HEK293T (cell line): ENCODE measurements at regions not wholly inside any gene's neighbourhood (a gene's known extent, or its start where the extent isn't known, plus 50 kb on each side); places are given as distances from the start of the nearest gene placed in this dataset.
"Not testable (repeated sequence)": the region's sequence is repeated elsewhere in the genome, so short reads cannot be mapped to it uniquely, and the experiment has no call there.

Experiments used
- CTCF ChIA-PET: fragments of 350-600 bp; formaldehyde crosslinking; extraction: SDS; loops from one replicate; lab custom pipeline; 2021; ENCODE audit warnings: antibody characterized with exemption, inconsistent platforms; lab: Yijun Ruan, JAX
- POLR2A ChIA-PET: fragments of 350-600 bp; formaldehyde crosslinking; extraction: SDS; loops from one replicate; lab custom pipeline; 2020; ENCODE audit warnings: antibody characterized with exemption, inconsistent platforms; lab: Yijun Ruan, JAX
- DNase-seq: peaks from one replicate; pipeline ENCODE4 v3.0.0; 2012; ENCODE audit warnings: mixed read lengths; ENCODE audit errors: extremely low spot score
- ARNT ChIP-seq: fragments of 450-650 bp; IDR thresholded peaks from 2 replicates; pipeline ENCODE4 v1.6.1; 2017; ENCODE audit warnings: mild to moderate bottlenecking
- BHLHE40 ChIP-seq: fragments of 450-650 bp; IDR thresholded peaks from 2 replicates; pipeline ENCODE4 v1.6.1; 2016; ENCODE audit warnings: mild to moderate bottlenecking, moderate library complexity, borderline replicate concordance
- CTBP1 ChIP-seq: fragments of 450-650 bp; IDR thresholded peaks from 2 replicates; pipeline ENCODE4 v1.6.1; 2016; ENCODE audit warnings: borderline replicate concordance
- ELF4 ChIP-seq: fragments of 450-650 bp; IDR thresholded peaks from 2 replicates; pipeline ENCODE4 v1.6.1; 2017; ENCODE audit warnings: antibody characterized with exemption
- FOXA1 ChIP-seq: fragments of 450-650 bp; IDR thresholded peaks from 2 replicates; pipeline ENCODE4 v1.6.1; 2016; ENCODE audit warnings: mild to moderate bottlenecking
- FOXK2 ChIP-seq: fragments of 450-650 bp; IDR thresholded peaks from 2 replicates; pipeline ENCODE4 v1.6.1; 2016; ENCODE audit warnings: mild to moderate bottlenecking
- FOXM1 ChIP-seq: fragments of 450-650 bp; IDR thresholded peaks from 2 replicates; pipeline ENCODE4 v1.6.1; 2017; ENCODE audit warnings: mild to moderate bottlenecking, borderline replicate concordance
- HDGF ChIP-seq: fragments of 450-650 bp; IDR thresholded peaks from 2 replicates; pipeline ENCODE4 v1.6.1; 2017; ENCODE audit warnings: antibody characterized with exemption, borderline replicate concordance
- L3MBTL2 ChIP-seq: fragments of 450-650 bp; conservative IDR thresholded peaks from 2 replicates; pipeline ENCODE4 v1.6.1; 2016; ENCODE audit warnings: mild to moderate bottlenecking
- LEF1 ChIP-seq: fragments of 450-650 bp; IDR thresholded peaks from 2 replicates; pipeline ENCODE4 v1.6.1; 2017; ENCODE audit warnings: mild to moderate bottlenecking, borderline replicate concordance
- NFRKB ChIP-seq: fragments of 450-650 bp; IDR thresholded peaks from 2 replicates; pipeline ENCODE4 v1.6.1; 2016; ENCODE audit warnings: mild to moderate bottlenecking, moderate library complexity
- PKNOX1 ChIP-seq: fragments of 450-650 bp; IDR thresholded peaks from 2 replicates; pipeline ENCODE4 v1.6.1; 2016
- SP1 ChIP-seq: fragments of 450-650 bp; IDR thresholded peaks from 2 replicates; pipeline ENCODE4 v1.6.1; 2017
- SUZ12 ChIP-seq: fragments of 450-650 bp; IDR thresholded peaks from 2 replicates; pipeline ENCODE4 v1.6.1; 2016; ENCODE audit warnings: mild to moderate bottlenecking
- TARDBP ChIP-seq: fragments of 450-650 bp; IDR thresholded peaks from 2 replicates; pipeline ENCODE4 v1.6.1; 2016
- ZNF384 ChIP-seq: fragments of 450-650 bp; IDR thresholded peaks from 2 replicates; pipeline ENCODE4 v1.6.1; 2016

GRCh38 chr3:26293329-26293844 lies 329.2 kb upstream of the LRRC3B start:
- CTCF ChIA-PET = no interaction called here
- POLR2A ChIA-PET = no interaction called here
- TF ChIP-seq ZNF384 (no peak), FOXA1 (no peak), ELF4 (no peak), HDGF (no peak), FOXM1 (no peak), LEF1 (no peak), NFRKB (no peak), TARDBP (no peak)
- DNase-seq = no peak

- POLR2A ChIA-PET = no interaction called here
- DNase-seq = no peak
- CTCF ChIA-PET = no interaction called here
- TF ChIP-seq CTBP1 = no peak
- no peak for TF ChIP-seq NFRKB
- TF ChIP-seq BHLHE40 = no peak
- TF ChIP-seq HDGF = no peak
Observed at GRCh38 chr3:26307192-26307591, 315.4 kb upstream of the LRRC3B start.

GRCh38 chr3:26307787-26308186 lies 314.8 kb upstream of the LRRC3B start:
- DNase-seq = no peak
- TF ChIP-seq BHLHE40 (no peak), TARDBP (no peak), NFRKB (no peak), LEF1 (no peak), HDGF (no peak), SP1 (no peak), FOXM1 (no peak), SUZ12 (no peak), FOXK2 (no peak), ARNT (no peak), L3MBTL2 (no peak), ELF4 (no peak), FOXA1 (no peak), PKNOX1 (no peak), CTBP1 (no peak), ZNF384 (no peak)
- ChIA-PET POLR2A (no interaction called here), CTCF (no interaction called here)

GRCh38 chr3:26308454-26308853 lies 314.1 kb upstream of the LRRC3B start:
- ChIA-PET POLR2A (no interaction called here), CTCF (no interaction called here)

GRCh38 chr3:26309536-26309935 lies 313.0 kb upstream of the LRRC3B start:
- POLR2A ChIA-PET, DNase-seq, CTCF ChIA-PET: not testable (repeated sequence)

More at GRCh38 chr3:26308454-26308853, 314.1 kb upstream of the LRRC3B start:
- DNase-seq = no peak
- TF ChIP-seq ELF4 = no peak
- no peak for TF ChIP-seq FOXA1

GRCh38 chr3:26312816-26313215 lies 309.8 kb upstream of the LRRC3B start:
- no peak for DNase-seq
- POLR2A ChIA-PET = no interaction called here
- TF ChIP-seq HDGF = no peak
- CTCF ChIA-PET = no interaction called here

GRCh38 chr3:26316472-26316871 lies 306.1 kb upstream of the LRRC3B start:
- ChIA-PET CTCF (no interaction called here), POLR2A (no interaction called here)
- TF ChIP-seq PKNOX1 (no peak), SUZ12 (no peak), FOXK2 (no peak), ZNF384 (no peak)
- DNase-seq = no peak

- CTCF ChIA-PET, POLR2A ChIA-PET, DNase-seq: not testable (repeated sequence)
Observed at GRCh38 chr3:26323741-26324140, 298.8 kb upstream of the LRRC3B start.

GRCh38 chr3:26340001-26340400 lies 282.6 kb upstream of the LRRC3B start:
- no peak for DNase-seq
- POLR2A ChIA-PET = no interaction called here
- TF ChIP-seq LEF1 (no peak), HDGF (no peak), SUZ12 (no peak), ELF4 (no peak), CTBP1 (no peak), FOXK2 (no peak), FOXA1 (no peak), TARDBP (no peak), BHLHE40 (no peak), SP1 (no peak), NFRKB (no peak), ZNF384 (no peak), ARNT (no peak), PKNOX1 (no peak), L3MBTL2 (no peak)
- CTCF ChIA-PET = no interaction called here
